Left lung (tissue), 4 donors: ENCODE measurements at regions not wholly inside any gene's neighbourhood (a gene's known extent, or its start where the extent isn't known, plus 50 kb on each side); places are given as distances from the start of the nearest gene placed in this dataset.

Experiments used
- ATAC-seq: fragments of 200-7000 bp; cut with Tn5 transposase; one replicate; pipeline ENCODE4 v1.9.1; 2020; ENCODE audit warnings: moderate library complexity
- DNase-seq, 4 donors: peaks; one replicate each; pipeline ENCODE4 v3.0.0-alpha.2; 2013 to 2020
- H3K27ac ChIP-seq, 2 donors: fragments of 200-600 bp; sonication (generic) in 1 of 2; one replicate each; pipeline versions ENCODE4 v1.5.0 to v1.8.0; 2020 to 2021
- H3K27me3 ChIP-seq, 2 donors: fragments of 200-600 bp; sonication (generic) in 1 of 2; one replicate each; pipeline versions ENCODE4 v1.5.0 to v1.8.0; 2020 to 2021
- H3K36me3 ChIP-seq, 2 donors: fragments of 200-600 bp; sonication (generic) in 1 of 2; one replicate each; pipeline versions ENCODE4 v1.5.0 to v1.8.0; 2020 to 2021
- H3K4me1 ChIP-seq, 2 donors: fragments of 200-600 bp; one replicate each; pipeline ENCODE4 v1.8.0; 2021
- H3K4me3 ChIP-seq, 2 donors: fragments of 200-600 bp; sonication (generic) in 1 of 2; one replicate each; pipeline versions ENCODE4 v1.5.0 to v1.8.0; 2020 to 2021; ENCODE audit warnings: mild to moderate bottlenecking in 1 of 2
- H3K9me3 ChIP-seq, 2 donors: fragments of 200-600 bp; sonication (generic) in 1 of 2; one replicate each; pipeline versions ENCODE4 v1.5.0 to v1.8.0; 2020 to 2021
- CTCF ChIP-seq, 2 donors: fragments of 200-600 bp; sonication (generic) in 1 of 2; IDR thresholded peaks; one replicate each; pipeline versions ENCODE4 v1.5.0 to v1.8.0; 2021; ENCODE audit warnings: antibody characterized with exemption in 2 of 2
- intact Hi-C, 2 donors: fragments of 100-400 bp; cut with DNase I; formaldehyde crosslinking; loops; one replicate each; pipeline versions ENCODE4 v1.11.2 to v1.14.2; 2022
- donor health status: DM: no; HTN: yes; CAD: no.
- donor health status: DM: no; HTN: no; CAD: no.

- H3K36me3 ChIP-seq: no peaks in the 10 kb centered on the region
- no peak for TF ChIP-seq CTCF (IDR thresholded peaks at IDR 0.05)
- no peak overlapping the region for H3K4me3 ChIP-seq
- peaks cover 0 to 4% of the 10 kb centered on the region in 2 donors for H3K9me3 ChIP-seq
- no peak for DNase-seq
- no peak for ATAC-seq
- no peaks in the 10 kb centered on the region for H3K4me1 ChIP-seq
- no peak overlapping the region for H3K27ac ChIP-seq
- intact Hi-C loops: no loop called here
- no peaks in the 10 kb centered on the region for H3K27me3 ChIP-seq
These were observed 55.3 kb upstream of the SDK1 start for GRCh38 chr7:3245721-3246120.

GRCh38 chr7:3246127-3246526 lies 54.9 kb upstream of the SDK1 start:
- intact Hi-C loops: no loop called here
- ATAC-seq: no peak
- no peak overlapping the region for H3K27ac ChIP-seq
- H3K9me3 ChIP-seq: peaks cover 0 to 4% of the 10 kb centered on the region in 2 donors
- no peak for TF ChIP-seq CTCF (IDR thresholded peaks at IDR 0.05)
- H3K36me3 ChIP-seq: no peaks in the 10 kb centered on the region
- H3K4me3 ChIP-seq: no peak overlapping the region
- H3K27me3 ChIP-seq: no peaks in the 10 kb centered on the region
- H3K4me1 ChIP-seq: no peaks in the 10 kb centered on the region
- no peak for DNase-seq

GRCh38 chr7:3246651-3247050 lies 54.4 kb upstream of the SDK1 start:
- no peak overlapping the region for H3K27ac ChIP-seq
- H3K9me3 ChIP-seq: peaks cover 0 to 4% of the 10 kb centered on the region in 2 donors
- H3K4me1 ChIP-seq: no peaks in the 10 kb centered on the region
- no peak for ATAC-seq
- intact Hi-C loops: no loop called here
- no peak overlapping the region for H3K4me3 ChIP-seq
- TF ChIP-seq CTCF (IDR thresholded peaks at IDR 0.05): no peak
- DNase-seq: peak in 1 of 4 donors; percentile 13
- no peaks in the 10 kb centered on the region for H3K27me3 ChIP-seq
- no peaks in the 10 kb centered on the region for H3K36me3 ChIP-seq

GRCh38 chr7:3250725-3251124 lies 50.3 kb upstream of the SDK1 start:
- Histone ChIP-seq H3K4me3 (no peak overlapping the region), H3K9me3 (peaks cover 0 to 4% of the 10 kb centered on the region in 2 donors), H3K4me1 (no peaks in the 10 kb centered on the region), H3K36me3 (no peaks in the 10 kb centered on the region), H3K27me3 (no peaks in the 10 kb centered on the region), H3K27ac (no peak overlapping the region)
- intact Hi-C loops: no loop called here
- no peak for TF ChIP-seq CTCF (IDR thresholded peaks at IDR 0.05)
- no peak for DNase-seq
- ATAC-seq: no peak
